HG03342 (cell line): ENCODE measurements at regions not wholly inside any gene's neighbourhood (a gene's known extent, or its start where the extent isn't known, plus 50 kb on each side); places are given as distances from the start of the nearest gene placed in this dataset.
A peak's percentile ranks its signal among the peaks of the same experiment; 100 is the strongest.

Source experiments
- ATAC-seq: cut with Tn5 transposase; IDR thresholded peaks from one replicate; pipeline ENCODE4 v1.9.1; 2021; ENCODE audit warnings: mild to moderate bottlenecking, moderate library complexity; ENCODE audit not compliant: unreplicated experiment

GRCh38 chr5:85168474-85168873 is 783.8 kb upstream of the EDIL3 start:
- no peak for ATAC-seq

GRCh38 chr5:85170183-85170582 is 785.5 kb upstream of the EDIL3 start:
- ATAC-seq, result no peak

- no peak for ATAC-seq
Observed at GRCh38 chr5:85173469-85173868, 788.8 kb upstream of the EDIL3 start.

- no peak for ATAC-seq
Observed at GRCh38 chr5:85182344-85182743, 797.7 kb upstream of the EDIL3 start.

- ATAC-seq, result no peak
Observed at GRCh38 chr5:85204289-85204688, 819.6 kb upstream of the EDIL3 start.

GRCh38 chr5:85205430-85205829 is 820.8 kb upstream of the EDIL3 start:
- ATAC-seq, result no peak

GRCh38 chr5:85225388-85225787 is 840.7 kb upstream of the EDIL3 start:
- no peak for ATAC-seq

- no peak for ATAC-seq
Observed at GRCh38 chr5:85249204-85249603, 864.5 kb upstream of the EDIL3 start.

- ATAC-seq, result no peak
Observed at GRCh38 chr5:85263125-85263524, 878.4 kb upstream of the EDIL3 start.

GRCh38 chr5:85266692-85267091 is 882.0 kb upstream of the EDIL3 start:
- ATAC-seq, result no peak

- no peak for ATAC-seq
Observed at GRCh38 chr5:85268194-85268593, 883.5 kb upstream of the EDIL3 start.

GRCh38 chr5:85278193-85278592 is 893.5 kb upstream of the EDIL3 start:
- peak; percentile 93 for ATAC-seq

- no peak for ATAC-seq
Observed at GRCh38 chr5:85288914-85289313, 904.2 kb upstream of the EDIL3 start.

GRCh38 chr5:85293145-85293785 is 908.6 kb upstream of the EDIL3 start:
- ATAC-seq, result no peak

GRCh38 chr5:85304524-85304923 is 919.8 kb upstream of the EDIL3 start:
- no peak for ATAC-seq

GRCh38 chr5:85305766-85306165 is 921.1 kb upstream of the EDIL3 start:
- no peak for ATAC-seq

- ATAC-seq, result no peak
Observed at GRCh38 chr5:85311536-85311935, 926.9 kb upstream of the EDIL3 start.

GRCh38 chr5:85320495-85320894 is 935.8 kb upstream of the EDIL3 start:
- ATAC-seq, result no peak

GRCh38 chr5:85333276-85333675 is 948.6 kb upstream of the EDIL3 start:
- ATAC-seq, result no peak

GRCh38 chr5:85337435-85337834 is 952.8 kb upstream of the EDIL3 start:
- ATAC-seq, result no peak

GRCh38 chr5:85340790-85341189 is 956.1 kb upstream of the EDIL3 start:
- no peak for ATAC-seq

GRCh38 chr5:85345818-85346217 is 961.1 kb upstream of the EDIL3 start:
- ATAC-seq, result no peak

GRCh38 chr5:85357309-85357708 is 972.6 kb upstream of the EDIL3 start:
- ATAC-seq, result no peak
